Heart right ventricle (tissue), 16 donors: ENCODE measurements at regions not wholly inside any gene's neighbourhood (a gene's known extent, or its start where the extent isn't known, plus 50 kb on each side); places are given as distances from the start of the nearest gene placed in this dataset.

Source experiments
- ATAC-seq, 8 donors: fragments of 200-7000 bp; cut with Tn5 transposase; one replicate each; pipeline ENCODE4 v1.9.1; 2020; ENCODE audit warnings: mild to moderate bottlenecking in 8 of 8, moderate library complexity in 8 of 8, moderate number of reproducible peaks in 1 of 8
- DNase-seq, 2 donors: peaks; one replicate each; pipeline ENCODE4 v3.0.0-alpha.2; 2020
- H3K27ac ChIP-seq, 10 donors: fragments of 200-600 bp; sonication (generic) in 2 of 10; one replicate each; pipeline versions ENCODE4 v1.5.0 to v1.8.0; 2020 to 2022; ENCODE audit warnings: mild to moderate bottlenecking in 3 of 10
- H3K27me3 ChIP-seq, 7 donors: fragments of 200-600 bp; one replicate each; pipeline ENCODE4 v1.8.0; 2021 to 2022; ENCODE audit warnings: mild to moderate bottlenecking in 2 of 7
- H3K36me3 ChIP-seq, 9 donors: fragments of 200-600 bp; sonication (generic) in 1 of 9; one replicate each; pipeline versions ENCODE4 v1.5.0 to v1.8.0; 2020 to 2022; ENCODE audit warnings: mild to moderate bottlenecking in 2 of 9
- H3K4me1 ChIP-seq, 9 donors: fragments of 200-600 bp; sonication (generic) in 1 of 9; one replicate each; pipeline versions ENCODE4 v1.5.0 to v1.8.0; 2020 to 2022; ENCODE audit warnings: mild to moderate bottlenecking in 4 of 9
- H3K4me3 ChIP-seq, 10 donors: fragments of 200-600 bp; sonication (generic) in 2 of 10; one replicate each; pipeline versions ENCODE4 v1.5.0 to v1.8.0; 2020 to 2022; ENCODE audit warnings: mild to moderate bottlenecking in 7 of 10, moderate library complexity in 2 of 10
- H3K9me3 ChIP-seq, 11 donors: fragments of 200-600 bp in 10 of 11; sonication (generic) in 2 of 11; one replicate each; pipeline versions ENCODE4 v1.5.0 to v1.8.0; 2013 to 2022; ENCODE audit warnings: mild to moderate bottlenecking in 2 of 11, control low read depth in 1 of 11, moderate library complexity in 1 of 11
- WGBS, 2 donors: extraction: QIAGEN DNeasy Blood & Tissue Kit; methylation state at CpG; one replicate each; pipeline ENCODE4 v1.1.7; 2013; ENCODE audit warnings: inconsistent platforms in 1 of 2; 5-methylcytosine and 5-hydroxymethylcytosine counted together
- intact Hi-C, 10 donors: fragments of 100-400 bp; cut with DNase I; formaldehyde crosslinking; loops; one replicate each; pipeline versions ENCODE4 v1.11.1 to v1.14.2; 2022
- TF ChIP-seq, protein P1 (sequence below), 9 donors: fragments of 200-600 bp; sonication (generic) in 2 of 9; IDR thresholded peaks; one replicate each; pipeline versions ENCODE4 v1.5.0 to v1.8.0; 2021 to 2022; ENCODE audit warnings: antibody characterized with exemption in 9 of 9, mild to moderate bottlenecking in 5 of 9, moderate library complexity in 1 of 9
- donor health status: Arrhythmogenic right ventricular cardiomyopathy.
- donor health status: ischemic (EF 13 %, LVEDD 7.1; RV severe dilation, severe dysfunction).
- donor health status: healthy with polysubstance abuse.
- donor health status: DM: no; HTN: yes; CAD: no.
- donor health status: DM: no; HTN: no; CAD: no.
- donor health status: ischemic (EF 25% LVEDD 6.9; RV normal size, moderate dysfunction).
- donor health status: ischemic (EF 25% LVEDD 5.7; RV mildly dilated, moderate dysfunction).
- donor health status: healthy.
- donor health status: DM: yes; HTN: yes; CAD: no.
- donor health status: Ischemic cardiomyopathy.
- donor health status: ischemic (EF 35%, LVEDD 5.7; RV mildly dilated, moderate dysfunction).
- donor health status: nonischemic (EF 11% LVEDD 7.7; RV severe dilation, severe dysfunction).
- donor health status: DM: yes; HTN: yes; CAD: no.
- donor health status: PGD.
- donor health status: ischemic (EF 29% LVEDD 5.4; RV normal size, mild dysfunction).
- donor health status: nonischemic (EF 23%, LVEDD 6.1; RV moderate dilation, normal function).

DNA sequence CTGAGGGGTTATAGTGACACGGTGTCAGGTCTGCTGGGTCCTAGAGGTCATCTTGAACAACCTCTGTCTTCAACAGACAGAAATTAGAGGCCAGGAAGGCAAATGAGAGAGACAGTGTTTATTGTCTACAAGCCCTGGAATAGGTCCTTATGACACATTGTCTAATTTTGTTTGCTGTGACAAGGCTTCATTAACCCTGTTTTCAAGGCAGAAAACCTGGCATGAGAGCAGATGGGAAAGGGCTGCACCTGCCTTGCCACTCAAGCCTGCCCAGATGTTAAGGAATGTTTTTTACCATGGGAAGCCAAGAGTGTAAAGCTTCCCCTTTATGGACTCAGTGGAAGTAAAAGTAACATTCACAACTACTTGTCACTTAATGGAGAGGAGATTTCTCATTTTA is 275.3 kb downstream of the KCNS3 start:
- Histone ChIP-seq H3K27ac (no peak overlapping the region), H3K36me3 (no peaks in the 10 kb centered on the region), H3K9me3 (no peaks in the 10 kb centered on the region), H3K27me3 (peaks cover 0 to 6% (median 0%) of the 10 kb centered on the region in 7 donors), H3K4me1 (no peaks in the 10 kb centered on the region), H3K4me3 (no peak overlapping the region)
- DNase-seq = no peak
- WGBS, 2 donors = 90 to 91% methylated on average over 1 of the region's 1 CpG
- intact Hi-C loops = loop anchor here in 2 of 10 donors (5.0 to 10.0 kb wide), 3 partner anchors 301 to 439 kb away; no protein-coding TSS in a partner anchor
- TF ChIP-seq, protein P1, sequence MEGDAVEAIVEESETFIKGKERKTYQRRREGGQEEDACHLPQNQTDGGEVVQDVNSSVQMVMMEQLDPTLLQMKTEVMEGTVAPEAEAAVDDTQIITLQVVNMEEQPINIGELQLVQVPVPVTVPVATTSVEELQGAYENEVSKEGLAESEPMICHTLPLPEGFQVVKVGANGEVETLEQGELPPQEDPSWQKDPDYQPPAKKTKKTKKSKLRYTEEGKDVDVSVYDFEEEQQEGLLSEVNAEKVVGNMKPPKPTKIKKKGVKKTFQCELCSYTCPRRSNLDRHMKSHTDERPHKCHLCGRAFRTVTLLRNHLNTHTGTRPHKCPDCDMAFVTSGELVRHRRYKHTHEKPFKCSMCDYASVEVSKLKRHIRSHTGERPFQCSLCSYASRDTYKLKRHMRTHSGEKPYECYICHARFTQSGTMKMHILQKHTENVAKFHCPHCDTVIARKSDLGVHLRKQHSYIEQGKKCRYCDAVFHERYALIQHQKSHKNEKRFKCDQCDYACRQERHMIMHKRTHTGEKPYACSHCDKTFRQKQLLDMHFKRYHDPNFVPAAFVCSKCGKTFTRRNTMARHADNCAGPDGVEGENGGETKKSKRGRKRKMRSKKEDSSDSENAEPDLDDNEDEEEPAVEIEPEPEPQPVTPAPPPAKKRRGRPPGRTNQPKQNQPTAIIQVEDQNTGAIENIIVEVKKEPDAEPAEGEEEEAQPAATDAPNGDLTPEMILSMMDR (IDR thresholded peaks at IDR 0.05) = no peak
- no peak for ATAC-seq

DNA sequence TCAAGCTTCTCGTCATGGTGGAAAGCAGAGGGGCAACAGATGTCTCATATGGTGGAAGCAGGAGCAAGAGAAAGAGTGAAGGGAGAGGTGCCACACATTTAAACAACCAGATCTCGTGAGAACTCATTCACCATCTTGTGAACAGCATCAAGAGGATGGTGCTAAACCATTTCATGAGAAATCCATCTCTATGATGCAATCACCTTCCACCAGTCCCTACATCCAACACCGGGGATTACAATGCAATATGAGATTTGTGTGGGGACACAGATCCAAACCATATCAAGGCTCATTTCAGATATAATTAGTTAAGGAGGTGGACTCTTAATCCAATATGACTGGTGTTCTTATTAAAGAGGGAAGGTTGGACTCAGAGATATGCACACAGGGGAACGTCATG is 272.8 kb downstream of the KCNS3 start:
- peaks cover 0 to 6% (median 0%) of the 10 kb centered on the region in 7 donors for H3K27me3 ChIP-seq
- WGBS, 2 donors = 75 to 81% methylated on average over 4 of the region's 4 CpGs
- H3K36me3 ChIP-seq = no peaks in the 10 kb centered on the region
- TF ChIP-seq, protein P1 (IDR thresholded peaks at IDR 0.05) = no peak
- H3K4me3 ChIP-seq = no peak overlapping the region
- ATAC-seq = no peak
- H3K4me1 ChIP-seq = no peaks in the 10 kb centered on the region
- no peaks in the 10 kb centered on the region for H3K9me3 ChIP-seq
- H3K27ac ChIP-seq = no peak overlapping the region
- no peak for DNase-seq
- intact Hi-C loops = loop anchor here in 2 of 10 donors (2.0 to 10.0 kb wide), 4 partner anchors 299 to 436 kb away; no protein-coding TSS in a partner anchor

DNA sequence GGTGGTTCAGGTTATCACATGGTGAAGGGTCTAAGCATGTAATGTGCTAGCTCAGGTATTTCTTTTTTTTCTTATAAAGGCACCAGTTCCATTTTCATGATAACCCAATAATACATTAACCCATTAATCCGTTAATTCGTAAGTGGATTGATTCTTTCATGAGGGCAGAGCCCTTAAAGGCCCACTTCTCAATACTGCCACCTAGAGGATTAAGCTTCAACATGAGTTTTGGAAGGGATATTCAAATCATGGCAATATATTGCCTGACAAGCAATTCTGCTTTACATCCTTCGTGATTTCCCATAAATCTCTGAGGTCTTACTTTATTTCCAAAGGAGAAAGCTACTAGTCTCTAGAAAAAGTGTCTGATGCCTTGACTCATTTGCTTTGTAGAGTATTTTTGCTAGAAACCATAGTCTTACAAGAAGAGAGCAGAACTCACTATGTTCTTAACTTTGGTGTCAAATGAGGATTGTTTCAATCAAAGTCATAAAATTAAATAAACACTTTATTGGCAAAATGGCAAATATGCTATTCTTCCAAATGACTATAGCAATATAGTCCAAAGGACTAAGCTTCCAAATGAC is 271.3 kb downstream of the KCNS3 start:
- Histone ChIP-seq H3K27ac (no peak overlapping the region), H3K36me3 (no peaks in the 10 kb centered on the region), H3K27me3 (peaks cover 0 to 6% (median 0%) of the 10 kb centered on the region in 7 donors), H3K4me3 (no peak overlapping the region), H3K4me1 (no peaks in the 10 kb centered on the region), H3K9me3 (no peaks in the 10 kb centered on the region)
- 18 to 20% methylated on average over 3 of the region's 3 CpGs for WGBS, 2 donors
- intact Hi-C loops = loop anchor here in 6 of 10 donors (1.0 to 10.0 kb wide), 6 partner anchors 297 to 435 kb away; no protein-coding TSS in a partner anchor
- TF ChIP-seq, protein P1 (IDR thresholded peaks at IDR 0.05) = peak; percentile 37 to 79 (median 74)
- peak in 1 of 8 donors; percentile 35 for ATAC-seq
- DNase-seq = no peak

DNA sequence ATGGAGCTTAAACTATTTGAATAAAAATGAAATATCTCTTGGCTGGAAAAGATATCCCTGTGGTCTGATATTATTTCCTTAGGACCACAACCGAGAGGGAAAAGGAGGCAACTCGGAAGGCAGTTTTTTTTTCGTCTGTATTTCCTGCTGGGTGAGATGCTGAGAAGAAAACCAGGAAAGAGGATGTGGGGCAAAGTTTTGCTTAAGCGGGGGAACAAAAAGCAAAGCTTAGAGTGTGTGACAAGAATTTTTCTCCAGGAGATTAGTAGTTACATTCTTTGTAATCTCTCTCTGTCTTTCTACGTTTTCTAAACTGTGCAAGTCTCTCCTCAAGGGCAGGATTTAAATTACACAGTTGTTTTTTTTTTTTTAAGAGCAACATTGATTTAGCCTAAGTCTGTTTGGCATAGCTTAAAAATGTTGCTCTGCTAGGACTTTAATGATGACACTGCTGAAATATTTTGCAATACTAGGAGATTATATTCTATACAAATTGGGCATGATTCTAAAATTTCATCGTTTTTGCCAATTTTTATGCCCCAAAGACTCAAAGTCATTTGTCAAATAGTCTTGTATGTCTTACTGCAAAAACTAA is 258.5 kb downstream of the KCNS3 start:
- Histone ChIP-seq H3K4me3 (no peak overlapping the region), H3K36me3 (no peaks in the 10 kb centered on the region), H3K4me1 (no peaks in the 10 kb centered on the region), H3K27ac (no peak overlapping the region), H3K27me3 (no peaks in the 10 kb centered on the region), H3K9me3 (peaks cover 0 to 12% (median 0%) of the 10 kb centered on the region in 11 donors)
- intact Hi-C loops = no loop called here
- TF ChIP-seq, protein P1 (IDR thresholded peaks at IDR 0.05) = no peak
- DNase-seq = no peak
- no peak for ATAC-seq
- 39% methylated on average over 6 of the region's 6 CpGs for WGBS, 2 donors
